HEK293T (cell line): ENCODE measurements at regions not wholly inside any gene's neighbourhood (a gene's known extent, or its start where the extent isn't known, plus 50 kb on each side); places are given as distances from the start of the nearest gene placed in this dataset.

ENCODE experiments used
- ARNT ChIP-seq: fragments of 450-650 bp; IDR thresholded peaks from 2 replicates; pipeline ENCODE4 v1.6.1; 2017; ENCODE audit warnings: mild to moderate bottlenecking
- BHLHE40 ChIP-seq: fragments of 450-650 bp; IDR thresholded peaks from 2 replicates; pipeline ENCODE4 v1.6.1; 2016; ENCODE audit warnings: mild to moderate bottlenecking, moderate library complexity, borderline replicate concordance
- CTBP1 ChIP-seq: fragments of 450-650 bp; IDR thresholded peaks from 2 replicates; pipeline ENCODE4 v1.6.1; 2016; ENCODE audit warnings: borderline replicate concordance
- ELF4 ChIP-seq: fragments of 450-650 bp; IDR thresholded peaks from 2 replicates; pipeline ENCODE4 v1.6.1; 2017; ENCODE audit warnings: antibody characterized with exemption
- FOXA1 ChIP-seq: fragments of 450-650 bp; IDR thresholded peaks from 2 replicates; pipeline ENCODE4 v1.6.1; 2016; ENCODE audit warnings: mild to moderate bottlenecking
- FOXK2 ChIP-seq: fragments of 450-650 bp; IDR thresholded peaks from 2 replicates; pipeline ENCODE4 v1.6.1; 2016; ENCODE audit warnings: mild to moderate bottlenecking
- HDGF ChIP-seq: fragments of 450-650 bp; IDR thresholded peaks from 2 replicates; pipeline ENCODE4 v1.6.1; 2017; ENCODE audit warnings: antibody characterized with exemption, borderline replicate concordance
- LEF1 ChIP-seq: fragments of 450-650 bp; IDR thresholded peaks from 2 replicates; pipeline ENCODE4 v1.6.1; 2017; ENCODE audit warnings: mild to moderate bottlenecking, borderline replicate concordance
- PKNOX1 ChIP-seq: fragments of 450-650 bp; IDR thresholded peaks from 2 replicates; pipeline ENCODE4 v1.6.1; 2016
- SP1 ChIP-seq: fragments of 450-650 bp; IDR thresholded peaks from 2 replicates; pipeline ENCODE4 v1.6.1; 2017
- SUZ12 ChIP-seq: fragments of 450-650 bp; IDR thresholded peaks from 2 replicates; pipeline ENCODE4 v1.6.1; 2016; ENCODE audit warnings: mild to moderate bottlenecking
- TARDBP ChIP-seq: fragments of 450-650 bp; IDR thresholded peaks from 2 replicates; pipeline ENCODE4 v1.6.1; 2016

- no peak for TF ChIP-seq FOXK2
- no peak for TF ChIP-seq ARNT
- no peak for TF ChIP-seq BHLHE40
- TF ChIP-seq TARDBP: no peak
- TF ChIP-seq LEF1: no peak
- TF ChIP-seq SUZ12: no peak
- no peak for TF ChIP-seq HDGF
- TF ChIP-seq PKNOX1: no peak
- TF ChIP-seq CTBP1: no peak
- TF ChIP-seq SP1: no peak
- TF ChIP-seq FOXA1: no peak
- no peak for TF ChIP-seq ELF4
Observed at GRCh38 chr5:121675924-121676323, 175.8 kb upstream of the FTMT start.
